HEK293T (cell line): ENCODE measurements at regions not wholly inside any gene's neighbourhood (a gene's known extent, or its start where the extent isn't known, plus 50 kb on each side); places are given as distances from the start of the nearest gene placed in this dataset.

Experiments
- ARNT ChIP-seq: fragments of 450-650 bp; IDR thresholded peaks from 2 replicates; pipeline ENCODE4 v1.6.1; 2017; ENCODE audit warnings: mild to moderate bottlenecking
- BHLHE40 ChIP-seq: fragments of 450-650 bp; IDR thresholded peaks from 2 replicates; pipeline ENCODE4 v1.6.1; 2016; ENCODE audit warnings: mild to moderate bottlenecking, moderate library complexity, borderline replicate concordance
- ELF4 ChIP-seq: fragments of 450-650 bp; IDR thresholded peaks from 2 replicates; pipeline ENCODE4 v1.6.1; 2017; ENCODE audit warnings: antibody characterized with exemption
- FOXA1 ChIP-seq: fragments of 450-650 bp; IDR thresholded peaks from 2 replicates; pipeline ENCODE4 v1.6.1; 2016; ENCODE audit warnings: mild to moderate bottlenecking
- NFRKB ChIP-seq: fragments of 450-650 bp; IDR thresholded peaks from 2 replicates; pipeline ENCODE4 v1.6.1; 2016; ENCODE audit warnings: mild to moderate bottlenecking, moderate library complexity
- SUZ12 ChIP-seq: fragments of 450-650 bp; IDR thresholded peaks from 2 replicates; pipeline ENCODE4 v1.6.1; 2016; ENCODE audit warnings: mild to moderate bottlenecking
- TF ChIP-seq, protein P1 (sequence below): fragments of 450-650 bp; IDR thresholded peaks from 2 replicates; pipeline ENCODE4 v1.6.1; 2016

DNA sequence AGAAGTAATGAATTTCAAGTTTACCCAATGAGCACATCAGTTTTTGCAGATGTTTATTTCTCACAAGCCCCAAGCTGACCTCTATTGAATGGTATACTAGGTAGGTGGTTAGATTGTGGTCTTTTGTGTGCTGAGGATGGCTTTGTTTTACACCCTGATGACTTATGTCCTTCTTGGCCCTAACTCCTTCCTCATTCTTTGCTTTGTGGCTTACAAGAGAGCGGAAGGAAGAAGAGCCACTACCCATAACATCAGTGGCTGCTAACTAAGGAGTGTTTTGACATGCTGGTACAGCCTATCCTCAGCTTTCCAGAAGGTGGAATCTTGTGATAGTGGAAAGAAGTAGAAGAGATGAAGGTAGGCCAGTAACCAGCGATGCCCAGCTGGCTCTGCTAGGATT, 85.7 kb upstream of the NTRK2 start:
- TF ChIP-seq BHLHE40: no peak
- TF ChIP-seq NFRKB: no peak
- no peak for TF ChIP-seq FOXA1
- no peak for TF ChIP-seq ELF4
- TF ChIP-seq, protein P1, sequence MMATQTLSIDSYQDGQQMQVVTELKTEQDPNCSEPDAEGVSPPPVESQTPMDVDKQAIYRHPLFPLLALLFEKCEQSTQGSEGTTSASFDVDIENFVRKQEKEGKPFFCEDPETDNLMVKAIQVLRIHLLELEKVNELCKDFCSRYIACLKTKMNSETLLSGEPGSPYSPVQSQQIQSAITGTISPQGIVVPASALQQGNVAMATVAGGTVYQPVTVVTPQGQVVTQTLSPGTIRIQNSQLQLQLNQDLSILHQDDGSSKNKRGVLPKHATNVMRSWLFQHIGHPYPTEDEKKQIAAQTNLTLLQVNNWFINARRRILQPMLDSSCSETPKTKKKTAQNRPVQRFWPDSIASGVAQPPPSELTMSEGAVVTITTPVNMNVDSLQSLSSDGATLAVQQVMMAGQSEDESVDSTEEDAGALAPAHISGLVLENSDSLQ: no peak
- no peak for TF ChIP-seq ARNT
- no peak for TF ChIP-seq SUZ12
